HEK293 (cell line): ENCODE measurements at regions not wholly inside any gene's neighbourhood (a gene's known extent, or its start where the extent isn't known, plus 50 kb on each side); places are given as distances from the start of the nearest gene placed in this dataset.

Experiments
- CTCF ChIA-PET: fragments of 350-600 bp; formaldehyde crosslinking; extraction: SDS; loops from one replicate; lab custom pipeline; 2021; ENCODE audit warnings: antibody characterized with exemption; lab: Yijun Ruan, JAX
- POLR2A ChIA-PET: fragments of 300-600 bp; formaldehyde crosslinking; extraction: SDS; loops from one replicate; lab custom pipeline; 2020; ENCODE audit warnings: antibody characterized with exemption, inconsistent platforms; lab: Yijun Ruan, JAX
- H3K27ac ChIP-seq: fragments of 200-500 bp; sonication (Bioruptor generic); 2 replicates; pipeline ENCODE4 v1.5.1; 2014; ENCODE audit warnings: low read depth, low read length, control low read depth, inconsistent platforms; ENCODE audit errors: extremely low read depth
- H3K36me3 ChIP-seq, 2 experiments: fragments of 200-500 bp in 1 of 2; sonication (Bioruptor generic) in 1 of 2; 1 replicate in 1 of 2; 2 replicates in 1 of 2; pipeline ENCODE4 v1.5.1; 2014 to 2017; ENCODE audit warnings: inconsistent platforms in 2 of 2, low read length in 2 of 2; ENCODE audit not compliant: control insufficient read depth in 2 of 2, insufficient read depth in 1 of 2
- H3K4me1 ChIP-seq: fragments of 200-500 bp; sonication (Bioruptor generic); 2 replicates; pipeline ENCODE4 v1.5.1; 2014; ENCODE audit warnings: mild to moderate bottlenecking, low read length, inconsistent platforms; ENCODE audit not compliant: control insufficient read depth, insufficient read depth
- H3K4me3 ChIP-seq: 2 replicates; pipeline ENCODE4 v1.5.1; 2011; ENCODE audit warnings: low read depth, mild to moderate bottlenecking, control low read depth, low read length, moderate library complexity
- H3K9me3 ChIP-seq: fragments of 200-500 bp; sonication (Bioruptor generic); 2 replicates; pipeline ENCODE4 v1.5.1; 2014; ENCODE audit warnings: low read depth, low read length, inconsistent platforms; ENCODE audit not compliant: control insufficient read depth, insufficient read depth
- BCL11A ChIP-seq: fragments of 450-650 bp; formaldehyde crosslinking; IDR thresholded peaks from 2 replicates; pipeline ENCODE4 v1.5.1; 2016; ENCODE audit warnings: low read depth, missing biosample characterization, missing genetic modification characterization
- CTCF ChIP-seq: fragments of 450-650 bp; formaldehyde crosslinking; IDR thresholded peaks from 2 replicates; pipeline ENCODE4 v1.5.1; 2016; ENCODE audit warnings: missing biosample characterization, missing genetic modification characterization
- GFI1B ChIP-seq: fragments of 450-650 bp; formaldehyde crosslinking; IDR thresholded peaks from 2 replicates; pipeline ENCODE4 v1.5.1; 2016; ENCODE audit warnings: missing biosample characterization, missing genetic modification characterization
- GLIS2 ChIP-seq: fragments of 450-650 bp; formaldehyde crosslinking; IDR thresholded peaks from 2 replicates; pipeline ENCODE4 v1.5.1; 2016; ENCODE audit warnings: missing biosample characterization, missing genetic modification characterization
- IKZF3 ChIP-seq: fragments of 450-650 bp; IDR thresholded peaks from 2 replicates; pipeline ENCODE4 v1.5.0; 2018; ENCODE audit warnings: missing biosample characterization, mild to moderate bottlenecking, missing genetic modification characterization, moderate library complexity
- KLF1 ChIP-seq: fragments of 450-650 bp; formaldehyde crosslinking; IDR thresholded peaks from 2 replicates; pipeline ENCODE4 v1.5.1; 2016; ENCODE audit warnings: missing biosample characterization, missing genetic modification characterization
- OSR2 ChIP-seq: fragments of 450-650 bp; formaldehyde crosslinking; IDR thresholded peaks from 2 replicates; pipeline ENCODE4 v1.5.1; 2016; ENCODE audit warnings: missing biosample characterization, missing genetic modification characterization
- OVOL3 ChIP-seq: fragments of 450-650 bp; formaldehyde crosslinking; IDR thresholded peaks from 2 replicates; pipeline ENCODE4 v1.5.1; 2016; ENCODE audit warnings: missing biosample characterization, missing genetic modification characterization
- SETDB1 ChIP-seq: IDR thresholded peaks from one replicate; pipeline ENCODE4 v1.6.1; 2017; ENCODE audit warnings: mild to moderate bottlenecking, low read length, moderate library complexity, mixed read lengths; ENCODE audit not compliant: insufficient read length
- SP7 ChIP-seq: fragments of 450-650 bp; formaldehyde crosslinking; IDR thresholded peaks from 2 replicates; pipeline ENCODE4 v1.5.1; 2016; ENCODE audit warnings: missing biosample characterization, missing genetic modification characterization
- TCF7L2 ChIP-seq: IDR thresholded peaks from 2 replicates; pipeline ENCODE4 v1.6.1; 2011; ENCODE audit warnings: low read depth, mild to moderate bottlenecking, inconsistent platforms, low read length, moderate library complexity, borderline replicate concordance
- YY1 ChIP-seq: fragments of 450-650 bp; formaldehyde crosslinking; IDR thresholded peaks from 2 replicates; pipeline ENCODE4 v1.5.1; 2018; ENCODE audit warnings: missing biosample characterization, missing genetic modification characterization
- ZNF121 ChIP-seq: fragments of 450-650 bp; formaldehyde crosslinking; IDR thresholded peaks from 2 replicates; pipeline ENCODE4 v1.5.1; 2016; ENCODE audit warnings: missing biosample characterization, missing genetic modification characterization
- ZNF202 ChIP-seq: fragments of 450-650 bp; formaldehyde crosslinking; IDR thresholded peaks from 2 replicates; pipeline ENCODE4 v1.5.1; 2016; ENCODE audit warnings: missing biosample characterization, missing genetic modification characterization, borderline replicate concordance
- ZNF248 ChIP-seq: fragments of 450-650 bp; formaldehyde crosslinking; IDR thresholded peaks from 2 replicates; pipeline ENCODE4 v1.5.1; 2017; ENCODE audit warnings: missing biosample characterization, missing genetic modification characterization
- ZNF324 ChIP-seq: fragments of 450-650 bp; formaldehyde crosslinking; IDR thresholded peaks from 2 replicates; pipeline ENCODE4 v1.5.1; 2016; ENCODE audit warnings: missing biosample characterization, missing genetic modification characterization
- ZNF341 ChIP-seq: fragments of 450-650 bp; formaldehyde crosslinking; IDR thresholded peaks from 2 replicates; pipeline ENCODE4; 2016; ENCODE audit warnings: low read depth, missing biosample characterization, missing genetic modification characterization
- ZNF488 ChIP-seq: fragments of 450-650 bp; formaldehyde crosslinking; IDR thresholded peaks from 2 replicates; pipeline ENCODE4 v1.5.1; 2016; ENCODE audit warnings: missing biosample characterization, missing genetic modification characterization
- ZNF544 ChIP-seq: fragments of 450-650 bp; formaldehyde crosslinking; IDR thresholded peaks from 2 replicates; pipeline ENCODE4 v1.5.0; 2017; ENCODE audit warnings: missing biosample characterization, missing genetic modification characterization
- ZNF677 ChIP-seq: fragments of 450-650 bp; IDR thresholded peaks from 2 replicates; pipeline ENCODE4 v1.5.0; 2018; ENCODE audit warnings: missing biosample characterization, mild to moderate bottlenecking, missing genetic modification characterization, moderate library complexity
- ZNF785 ChIP-seq: fragments of 450-650 bp; formaldehyde crosslinking; IDR thresholded peaks from 2 replicates; pipeline ENCODE4 v1.5.1; 2016; ENCODE audit warnings: missing biosample characterization, missing genetic modification characterization
- ZNF792 ChIP-seq: fragments of 450-650 bp; formaldehyde crosslinking; IDR thresholded peaks from 2 replicates; pipeline ENCODE4 v1.5.1; 2016; ENCODE audit warnings: missing biosample characterization, missing genetic modification characterization
- ZNF837 ChIP-seq: fragments of 450-650 bp; formaldehyde crosslinking; IDR thresholded peaks from 2 replicates; pipeline ENCODE4 v1.5.1; 2016; ENCODE audit warnings: missing biosample characterization, missing genetic modification characterization
- ZXDB ChIP-seq: fragments of 450-650 bp; formaldehyde crosslinking; IDR thresholded peaks from 2 replicates; pipeline ENCODE4 v1.5.1; 2016; ENCODE audit warnings: missing biosample characterization, missing genetic modification characterization
- TF ChIP-seq, protein P1 (sequence below): fragments of 450-650 bp; formaldehyde crosslinking; IDR thresholded peaks from 2 replicates; pipeline ENCODE4 v1.5.1; 2016; ENCODE audit warnings: missing biosample characterization, missing genetic modification characterization
- TF ChIP-seq, protein P2 (sequence below): fragments of 450-650 bp; formaldehyde crosslinking; IDR thresholded peaks from 2 replicates; pipeline ENCODE4 v1.5.1; 2017; ENCODE audit warnings: missing biosample characterization, missing genetic modification characterization

GRCh38 chr13:72113076-72113475 is 246.1 kb upstream of the DACH1 start (continued):
- TF ChIP-seq CTCF (no peak), GLIS2 (tag by site-specific recombination) (no peak), SETDB1 (no peak), ZNF202 (tag by site-specific recombination) (no peak)

DNA sequence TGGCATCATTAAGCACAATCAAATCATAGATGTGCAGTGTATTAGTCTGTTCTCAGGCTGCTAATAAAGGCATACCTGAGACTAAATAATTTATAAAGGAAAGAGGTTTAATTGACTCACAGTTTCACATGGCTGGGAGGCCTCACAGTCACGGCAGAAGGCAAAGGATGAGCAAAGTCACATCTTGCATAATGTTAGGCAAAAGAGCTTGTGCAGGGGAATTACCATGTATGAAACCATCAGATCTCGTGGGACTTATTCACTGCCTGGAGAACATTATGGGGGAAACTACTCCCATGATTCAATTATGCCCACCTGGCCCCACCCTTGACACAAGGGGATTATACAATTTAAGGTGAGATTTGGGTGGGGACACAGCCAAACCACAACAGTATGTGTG is 245.2 kb upstream of the DACH1 start:
- no peaks in the 10 kb centered on the region for H3K4me1 ChIP-seq
- no peaks in the 10 kb centered on the region for H3K36me3 ChIP-seq
- no peak for TF ChIP-seq KLF1
- TF ChIP-seq ZNF677 (tag by site-specific recombination) = no peak
- TF ChIP-seq BCL11A = no peak
- TF ChIP-seq OVOL3 (tag by site-specific recombination) = no peak
- no peak for TF ChIP-seq ZNF121 (tag by site-specific recombination)
- TF ChIP-seq ZNF488 (tag by site-specific recombination) = no peak
- TF ChIP-seq ZNF324 (tag by site-specific recombination) = no peak
- no peak for TF ChIP-seq ZNF248
- no peak for TF ChIP-seq SP7
- POLR2A ChIA-PET = no interaction called here
- no peaks in the 10 kb centered on the region for H3K9me3 ChIP-seq
- CTCF ChIA-PET = no interaction called here
- no peak overlapping the region for H3K4me3 ChIP-seq
- H3K27ac ChIP-seq = no peak overlapping the region

- TF ChIP-seq IKZF3 (tag by site-specific recombination) (no peak), ZNF792 (tag by site-specific recombination) (no peak), OSR2 (tag by site-specific recombination) (no peak), ZXDB (tag by site-specific recombination) (no peak), YY1 (no peak), BCL11A (no peak), ZNF544 (tag by site-specific recombination) (no peak), ZNF837 (tag by site-specific recombination) (no peak), TCF7L2 (no peak), ZNF785 (tag by site-specific recombination) (no peak), GFI1B (tag by site-specific recombination) (no peak), ZNF341 (tag by site-specific recombination) (no peak)
- TF ChIP-seq, protein P1, sequence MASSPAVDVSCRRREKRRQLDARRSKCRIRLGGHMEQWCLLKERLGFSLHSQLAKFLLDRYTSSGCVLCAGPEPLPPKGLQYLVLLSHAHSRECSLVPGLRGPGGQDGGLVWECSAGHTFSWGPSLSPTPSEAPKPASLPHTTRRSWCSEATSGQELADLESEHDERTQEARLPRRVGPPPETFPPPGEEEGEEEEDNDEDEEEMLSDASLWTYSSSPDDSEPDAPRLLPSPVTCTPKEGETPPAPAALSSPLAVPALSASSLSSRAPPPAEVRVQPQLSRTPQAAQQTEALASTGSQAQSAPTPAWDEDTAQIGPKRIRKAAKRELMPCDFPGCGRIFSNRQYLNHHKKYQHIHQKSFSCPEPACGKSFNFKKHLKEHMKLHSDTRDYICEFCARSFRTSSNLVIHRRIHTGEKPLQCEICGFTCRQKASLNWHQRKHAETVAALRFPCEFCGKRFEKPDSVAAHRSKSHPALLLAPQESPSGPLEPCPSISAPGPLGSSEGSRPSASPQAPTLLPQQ (tag by site-specific recombination) = no peak
- TF ChIP-seq, protein P2, sequence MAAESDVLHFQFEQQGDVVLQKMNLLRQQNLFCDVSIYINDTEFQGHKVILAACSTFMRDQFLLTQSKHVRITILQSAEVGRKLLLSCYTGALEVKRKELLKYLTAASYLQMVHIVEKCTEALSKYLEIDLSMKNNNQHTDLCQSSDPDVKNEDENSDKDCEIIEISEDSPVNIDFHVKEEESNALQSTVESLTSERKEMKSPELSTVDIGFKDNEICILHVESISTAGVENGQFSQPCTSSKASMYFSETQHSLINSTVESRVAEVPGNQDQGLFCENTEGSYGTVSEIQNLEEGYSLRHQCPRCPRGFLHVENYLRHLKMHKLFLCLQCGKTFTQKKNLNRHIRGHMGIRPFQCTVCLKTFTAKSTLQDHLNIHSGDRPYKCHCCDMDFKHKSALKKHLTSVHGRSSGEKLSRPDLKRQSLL (tag by site-specific recombination) = no peak
- CTCF ChIA-PET = no interaction called here
- no peak overlapping the region for H3K4me3 ChIP-seq
- no peaks in the 10 kb centered on the region for H3K36me3 ChIP-seq
- POLR2A ChIA-PET = no interaction called here
- no peaks in the 10 kb centered on the region for H3K4me1 ChIP-seq
- no peak overlapping the region for H3K27ac ChIP-seq
- H3K9me3 ChIP-seq = no peaks in the 10 kb centered on the region
Measured at GRCh38 chr13:72109863-72110262, 242.9 kb upstream of the DACH1 start.
